Transverse colon (tissue), 4 donors: ENCODE measurements at regions not wholly inside any gene's neighbourhood (a gene's known extent, or its start where the extent isn't known, plus 50 kb on each side); places are given as distances from the start of the nearest gene placed in this dataset.
A peak's percentile ranks its signal among the peaks of the same experiment; 100 is the strongest.

Experiments used
- DNase-seq: peaks from one replicate; pipeline ENCODE4 v3.0.0-alpha.2; 2019
- H3K27ac ChIP-seq, 4 donors: fragments of 200-600 bp; sonication (generic); 2 replicates each; pipeline ENCODE4 v1.5.1; 2016 to 2018; ENCODE audit warnings: inconsistent platforms in 4 of 4
- H3K27me3 ChIP-seq: fragments of 200-600 bp; sonication (generic); 2 replicates; pipeline ENCODE4 v1.5.1; 2017; ENCODE audit warnings: inconsistent platforms
- H3K36me3 ChIP-seq, 4 donors: fragments of 200-600 bp; sonication (generic); 2 replicates each; pipeline ENCODE4 v1.5.1; 2017 to 2019; ENCODE audit warnings: inconsistent platforms in 4 of 4
- H3K4me1 ChIP-seq, 4 donors: fragments of 200-600 bp; sonication (generic); 2 replicates each; pipeline ENCODE4 v1.5.1; 2017 to 2020; ENCODE audit warnings: inconsistent platforms in 4 of 4
- H3K4me3 ChIP-seq, 4 donors: fragments of 200-600 bp; sonication (generic); 1 replicate in 1 of 4; 2 replicates in 3 of 4; pipeline versions ENCODE4 v1.5.1 to v1.6.1; 2017 to 2019; ENCODE audit warnings: inconsistent platforms in 4 of 4
- H3K9me3 ChIP-seq, 2 donors: fragments of 200-600 bp; sonication (generic); 2 replicates each; pipeline ENCODE4 v1.5.1; 2017 to 2019; ENCODE audit warnings: inconsistent platforms in 2 of 2
- EP300 ChIP-seq: sonication (generic); formaldehyde crosslinking; IDR thresholded peaks from one replicate; pipeline ENCODE4 v1.6.1; 2017; ENCODE audit warnings: antibody characterized with exemption, low read depth
- POLR2A ChIP-seq: fragments of 450-650 bp; IDR thresholded peaks from one replicate; pipeline ENCODE4 v1.6.1; 2016; ENCODE audit warnings: antibody characterized with exemption, mild to moderate bottlenecking, moderate library complexity
- POLR2AphosphoS5 ChIP-seq, 3 donors: sonication (generic); formaldehyde crosslinking; IDR thresholded peaks; one replicate each; pipeline ENCODE4 v1.6.1; 2016; ENCODE audit warnings: antibody characterized with exemption in 3 of 3
- WGBS, 2 donors: methylation state at CpG; one replicate each; pipeline ENCODE4 v1.1.5; 2018; ENCODE audit warnings: low coverage in 1 of 2; 5-methylcytosine and 5-hydroxymethylcytosine counted together
- in situ Hi-C, 4 donors: fragments of 200-750 bp; cut with MboI; loops; one replicate each; pipeline versions ENCODE4 v1.15.0 to v1.15.1; 2017; ENCODE audit warnings: low sequenced_read_pairs in 3 of 4, low pct_ligation_motif_present in 1 of 4, low pct_unique_long_range_greater_than_20kb in 1 of 4
- intact Hi-C: fragments of 100-400 bp; cut with DNase I; formaldehyde crosslinking; loops from one replicate; pipeline ENCODE4 v1.15.1; 2023; ENCODE audit warnings: low total_unique reads
- TF ChIP-seq, protein P1 (sequence below), 5 experiments: fragments of 200-600 bp in 3 of 5; fragments of 450-650 bp in 2 of 5; sonication (generic) in 3 of 5; IDR thresholded peaks; 1 replicate in 2 of 5; 2 replicates in 3 of 5; pipeline ENCODE4 v1.5.1; 2016 to 2017; ENCODE audit warnings: antibody characterized with exemption in 5 of 5, inconsistent platforms in 3 of 5, mild to moderate bottlenecking in 2 of 5, moderate library complexity in 1 of 5

GRCh38 chr11:69370984-69371709 is 77.2 kb downstream of the MYEOV start:
- TF ChIP-seq POLR2A, result no peak
- TF ChIP-seq POLR2AphosphoS5 (IDR thresholded peaks at IDR 0.05), result no peak
- TF ChIP-seq EP300, result no peak
- TF ChIP-seq, protein P1, sequence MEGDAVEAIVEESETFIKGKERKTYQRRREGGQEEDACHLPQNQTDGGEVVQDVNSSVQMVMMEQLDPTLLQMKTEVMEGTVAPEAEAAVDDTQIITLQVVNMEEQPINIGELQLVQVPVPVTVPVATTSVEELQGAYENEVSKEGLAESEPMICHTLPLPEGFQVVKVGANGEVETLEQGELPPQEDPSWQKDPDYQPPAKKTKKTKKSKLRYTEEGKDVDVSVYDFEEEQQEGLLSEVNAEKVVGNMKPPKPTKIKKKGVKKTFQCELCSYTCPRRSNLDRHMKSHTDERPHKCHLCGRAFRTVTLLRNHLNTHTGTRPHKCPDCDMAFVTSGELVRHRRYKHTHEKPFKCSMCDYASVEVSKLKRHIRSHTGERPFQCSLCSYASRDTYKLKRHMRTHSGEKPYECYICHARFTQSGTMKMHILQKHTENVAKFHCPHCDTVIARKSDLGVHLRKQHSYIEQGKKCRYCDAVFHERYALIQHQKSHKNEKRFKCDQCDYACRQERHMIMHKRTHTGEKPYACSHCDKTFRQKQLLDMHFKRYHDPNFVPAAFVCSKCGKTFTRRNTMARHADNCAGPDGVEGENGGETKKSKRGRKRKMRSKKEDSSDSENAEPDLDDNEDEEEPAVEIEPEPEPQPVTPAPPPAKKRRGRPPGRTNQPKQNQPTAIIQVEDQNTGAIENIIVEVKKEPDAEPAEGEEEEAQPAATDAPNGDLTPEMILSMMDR (IDR thresholded peaks at IDR 0.05), result no peak
- H3K9me3 ChIP-seq, result no peaks in the 10 kb centered on the region
- intact Hi-C loops (no loop called here), in situ Hi-C loops (no loop called here)
- WGBS, 2 donors, result 87 to 100% methylated on average over 2 to 13 of the region's 13 CpGs
- no peak for DNase-seq
- no peaks in the 10 kb centered on the region for H3K27me3 ChIP-seq
- peaks cover 9 to 28% (median 23%) of the 10 kb centered on the region in 4 donors for H3K4me1 ChIP-seq
- H3K27ac ChIP-seq, result no peak overlapping the region
- no peak overlapping the region for H3K4me3 ChIP-seq
- no peaks in the 10 kb centered on the region for H3K36me3 ChIP-seq

DNA sequence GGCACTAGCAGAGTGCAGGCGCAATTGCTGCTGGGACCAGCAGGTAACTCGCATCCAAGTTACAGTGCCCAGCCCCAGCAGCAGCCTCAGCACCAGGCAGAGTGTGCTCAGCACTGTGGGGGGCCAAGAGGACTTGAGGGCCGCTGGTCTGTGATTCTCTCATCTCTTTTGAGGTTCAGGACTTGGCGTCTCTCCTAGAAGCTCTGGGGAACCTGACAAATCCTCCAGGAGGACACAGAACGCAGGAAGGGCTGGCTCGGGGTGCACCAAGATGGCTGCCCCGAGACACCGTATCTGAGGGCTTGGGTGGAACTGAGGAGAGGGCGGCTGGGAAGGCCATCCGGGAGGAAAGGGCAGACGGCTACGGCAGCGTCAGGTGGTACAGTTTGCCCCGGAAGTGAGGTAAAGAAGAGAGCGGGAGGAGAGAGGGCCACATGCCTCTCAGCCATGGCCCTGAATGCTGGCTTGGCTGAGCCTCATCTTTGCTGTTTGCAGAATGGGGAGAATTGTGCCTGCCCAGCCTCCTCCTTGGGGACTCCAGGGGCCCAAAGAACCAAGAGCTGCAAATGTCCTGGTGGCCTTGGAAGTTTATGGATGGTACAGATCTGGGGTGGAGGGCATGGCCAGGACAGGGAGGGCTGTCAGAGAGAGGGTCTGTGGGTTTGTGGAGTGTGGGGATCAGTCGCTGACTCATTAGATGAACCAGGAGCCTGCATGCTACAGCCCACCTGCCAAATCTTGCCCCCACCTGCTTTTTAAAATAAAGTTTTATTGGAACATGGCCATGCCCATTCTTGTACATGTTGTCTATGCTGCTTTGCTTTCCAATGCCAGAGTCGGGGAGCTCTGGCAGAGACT is 78.0 kb downstream of the MYEOV start:
- no peaks in the 10 kb centered on the region for H3K36me3 ChIP-seq
- H3K27ac ChIP-seq, result no peak overlapping the region
- no peak overlapping the region for H3K4me3 ChIP-seq
- in situ Hi-C loops, result no loop called here
- intact Hi-C loops, result no loop called here
- WGBS, 2 donors, result 85% methylated on average over 8 to 17 of the region's 17 CpGs
- H3K27me3 ChIP-seq, result no peaks in the 10 kb centered on the region
- H3K4me1 ChIP-seq, result peaks cover 14 to 36% (median 30%) of the 10 kb centered on the region in 4 donors
- DNase-seq, result peak; percentile 4
- TF ChIP-seq POLR2AphosphoS5 (IDR thresholded peaks at IDR 0.05) (no peak), EP300 (no peak), POLR2A (no peak)
- TF ChIP-seq, protein P1 (IDR thresholded peaks at IDR 0.05), result no peak
- no peaks in the 10 kb centered on the region for H3K9me3 ChIP-seq

- Histone ChIP-seq H3K9me3 (no peaks in the 10 kb centered on the region), H3K27ac (no peak overlapping the region), H3K4me1 (peaks cover 14 to 40% (median 32%) of the 10 kb centered on the region in 4 donors), H3K36me3 (no peaks in the 10 kb centered on the region), H3K4me3 (no peak overlapping the region), H3K27me3 (no peaks in the 10 kb centered on the region)
- TF ChIP-seq, protein P1 (IDR thresholded peaks at IDR 0.05), result no peak
- 73 to 93% methylated on average over 2 to 13 of the region's 13 CpGs for WGBS, 2 donors
- intact Hi-C loops, result no loop called here
- in situ Hi-C loops, result no loop called here
- peak; percentile 5 for DNase-seq
Observed at GRCh38 chr11:69372589-69373250, 78.8 kb downstream of the MYEOV start.

GRCh38 chr11:69373251-69373635 is 79.3 kb downstream of the MYEOV start:
- intact Hi-C loops, result no loop called here
- Histone ChIP-seq H3K4me1 (peaks cover 14 to 40% (median 32%) of the 10 kb centered on the region in 4 donors), H3K36me3 (no peaks in the 10 kb centered on the region), H3K4me3 (no peak overlapping the region), H3K27me3 (no peaks in the 10 kb centered on the region), H3K9me3 (no peaks in the 10 kb centered on the region), H3K27ac (no peak overlapping the region)
- WGBS, 2 donors, result 97% methylated on average over 2 of the region's 2 CpGs; no CpG with 5 or more reads in 1 of the 2 donors
- DNase-seq, result no peak
- in situ Hi-C loops, result no loop called here
- no peak for TF ChIP-seq POLR2AphosphoS5 (IDR thresholded peaks at IDR 0.05)
- no peak for TF ChIP-seq POLR2A
- no peak for TF ChIP-seq EP300
- TF ChIP-seq, protein P1 (IDR thresholded peaks at IDR 0.05), result no peak
